ENCODE measurements at regions not wholly inside any gene's neighbourhood (a gene's known extent, or its start where the extent isn't known, plus 50 kb on each side); places are given as distances from the start of the nearest gene placed in this dataset.
A peak's percentile ranks its signal among the peaks of the same experiment; 100 is the strongest.

DNA sequence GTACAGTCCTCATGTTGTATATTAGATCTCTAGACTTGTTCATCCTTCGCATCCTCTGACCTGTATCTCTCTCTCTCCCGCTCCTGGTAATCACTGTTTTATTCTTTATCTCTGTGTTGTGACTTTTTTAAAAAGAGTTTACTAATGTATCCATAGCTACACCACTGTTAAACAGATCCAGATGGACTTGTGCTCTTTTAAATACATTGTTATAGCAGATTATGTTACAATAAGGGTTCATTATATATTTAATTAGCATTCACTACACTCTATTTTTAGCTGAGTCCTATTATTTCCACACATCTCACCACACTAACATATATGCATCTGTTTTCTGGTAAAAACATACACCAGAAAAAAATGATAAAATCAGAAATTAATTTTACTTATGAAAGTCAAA, 90.5 kb downstream of the RBM43 start:
- TF ChIP-seq, protein P1, sequence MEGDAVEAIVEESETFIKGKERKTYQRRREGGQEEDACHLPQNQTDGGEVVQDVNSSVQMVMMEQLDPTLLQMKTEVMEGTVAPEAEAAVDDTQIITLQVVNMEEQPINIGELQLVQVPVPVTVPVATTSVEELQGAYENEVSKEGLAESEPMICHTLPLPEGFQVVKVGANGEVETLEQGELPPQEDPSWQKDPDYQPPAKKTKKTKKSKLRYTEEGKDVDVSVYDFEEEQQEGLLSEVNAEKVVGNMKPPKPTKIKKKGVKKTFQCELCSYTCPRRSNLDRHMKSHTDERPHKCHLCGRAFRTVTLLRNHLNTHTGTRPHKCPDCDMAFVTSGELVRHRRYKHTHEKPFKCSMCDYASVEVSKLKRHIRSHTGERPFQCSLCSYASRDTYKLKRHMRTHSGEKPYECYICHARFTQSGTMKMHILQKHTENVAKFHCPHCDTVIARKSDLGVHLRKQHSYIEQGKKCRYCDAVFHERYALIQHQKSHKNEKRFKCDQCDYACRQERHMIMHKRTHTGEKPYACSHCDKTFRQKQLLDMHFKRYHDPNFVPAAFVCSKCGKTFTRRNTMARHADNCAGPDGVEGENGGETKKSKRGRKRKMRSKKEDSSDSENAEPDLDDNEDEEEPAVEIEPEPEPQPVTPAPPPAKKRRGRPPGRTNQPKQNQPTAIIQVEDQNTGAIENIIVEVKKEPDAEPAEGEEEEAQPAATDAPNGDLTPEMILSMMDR (IDR thresholded peaks at IDR 0.05), result no peak

GRCh38 chr2:151166410-151166809, 95.3 kb downstream of the RBM43 start:
- TF ChIP-seq, protein P1 (IDR thresholded peaks at IDR 0.05), result no peak

GRCh38 chr2:151165105-151165684, 96.5 kb downstream of the RBM43 start:
- TF ChIP-seq, protein P1 (IDR thresholded peaks at IDR 0.05), result no peak

DNA sequence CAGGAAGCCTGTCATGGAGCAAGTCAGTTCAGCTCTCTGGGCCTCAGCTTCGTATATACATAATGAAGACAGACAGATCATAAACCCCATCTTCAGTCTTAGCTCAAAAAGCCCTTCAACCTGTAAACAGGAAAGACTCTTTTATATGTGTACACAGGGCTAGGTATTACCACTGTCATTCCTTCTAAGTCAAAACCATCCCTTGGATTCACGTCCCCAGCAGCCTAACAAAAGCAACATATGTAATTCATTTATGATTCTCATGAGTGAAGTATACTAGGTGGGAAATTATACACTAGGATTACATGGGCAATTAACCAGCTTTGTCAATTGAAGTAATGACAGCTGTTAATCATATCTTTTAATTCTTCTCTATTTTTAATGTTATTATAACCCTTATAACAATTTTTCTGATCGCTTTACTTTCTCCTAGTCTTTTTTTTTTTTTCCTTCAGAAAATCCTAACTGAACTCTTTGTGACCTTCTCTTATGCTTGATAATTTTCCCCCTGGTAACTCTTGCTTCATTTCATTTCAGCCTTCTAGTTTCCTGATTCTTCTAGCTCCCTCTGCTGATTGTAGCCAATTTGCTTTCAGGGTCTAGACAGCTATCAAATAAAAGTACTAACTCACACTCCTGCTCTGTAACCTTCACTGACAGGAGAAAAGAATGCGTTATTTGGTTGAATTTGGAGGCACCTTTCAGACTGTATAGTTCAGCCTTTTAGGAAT, 99.7 kb downstream of the RBM43 start:
- TF ChIP-seq, protein P1 (IDR thresholded peaks at IDR 0.05), result peak; percentile 25; the same call in 1 of the 2 replicates

DNA sequence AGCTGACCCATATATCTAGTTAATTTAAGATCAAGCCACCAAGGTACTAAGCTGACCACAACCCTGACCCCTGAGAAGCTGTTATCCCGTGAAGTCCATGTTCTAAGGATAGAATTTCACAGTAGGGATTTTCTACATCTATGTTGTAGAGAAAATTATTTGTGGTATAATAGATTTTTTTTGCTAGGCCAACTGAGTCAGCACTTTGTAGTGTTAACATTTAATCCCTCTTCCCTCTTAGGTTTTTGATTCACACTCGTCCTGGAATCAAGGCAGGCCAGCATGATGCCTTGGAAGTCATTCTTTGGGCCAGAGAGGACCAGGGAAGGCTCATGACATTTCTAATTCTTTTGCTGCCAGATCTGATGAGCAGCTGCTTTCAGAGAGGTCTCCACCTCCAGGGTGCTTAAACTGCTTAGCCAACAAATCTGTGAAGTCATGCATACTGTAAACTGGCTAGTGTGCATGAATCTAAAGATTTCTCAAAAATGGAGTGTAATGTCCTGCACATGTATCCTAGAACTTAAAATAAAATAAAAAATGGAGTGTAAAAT, 102.5 kb downstream of the RBM43 start:
- TF ChIP-seq, protein P1 (IDR thresholded peaks at IDR 0.05), result no peak

- TF ChIP-seq, protein P1 (IDR thresholded peaks at IDR 0.05), result no peak
These were observed 104.5 kb downstream of the RBM43 start for GRCh38 chr2:151157000-151157735.

GRCh38 chr2:151156431-151156830, 105.2 kb downstream of the RBM43 start:
- TF ChIP-seq, protein P1 (IDR thresholded peaks at IDR 0.05), result no peak

Measured in LNCAP (cell line).